Activated naive CD4-positive, alpha-beta T cell treated with anti-CD3 and anti-CD28 coated beads for 36 hours (primary cell): ENCODE measurements at regions not wholly inside any gene's neighbourhood (a gene's known extent, or its start where the extent isn't known, plus 50 kb on each side); places are given as distances from the start of the nearest gene placed in this dataset.
"Not testable (repeated sequence)": the region's sequence is repeated elsewhere in the genome, so short reads cannot be mapped to it uniquely, and the experiment has no call there.

Experiments
- CTCF ChIA-PET: fragments of 350-600 bp; sonication (Branson Sonifier 250); formaldehyde crosslinking; loops from one replicate; lab custom pipeline; 2021; ENCODE audit warnings: antibody characterized with exemption; lab: Charles Lee
- DNase-seq: peaks from one replicate; pipeline ENCODE4 v3.0.0-alpha.2; 2020
- H3K27ac Mint-ChIP-seq: one replicate; pipeline ENCODE4 v1.8.0; 2021; ENCODE audit warnings: mild to moderate bottlenecking, mixed read lengths
- H3K27me3 Mint-ChIP-seq: one replicate; pipeline ENCODE4 v1.8.0; 2021; ENCODE audit warnings: low read depth, mixed read lengths
- H3K36me3 Mint-ChIP-seq: one replicate; pipeline ENCODE4 v1.8.0; 2021; ENCODE audit warnings: low read depth, mixed read lengths
- H3K4me1 Mint-ChIP-seq: one replicate; pipeline ENCODE4 v1.8.0; 2021; ENCODE audit warnings: low read depth, mixed read lengths
- H3K4me3 Mint-ChIP-seq: one replicate; pipeline ENCODE4 v1.8.0; 2021; ENCODE audit warnings: mild to moderate bottlenecking, moderate library complexity, mixed read lengths
- H3K9me3 Mint-ChIP-seq: one replicate; pipeline ENCODE4 v1.8.0; 2021; ENCODE audit warnings: mixed read lengths
- intact Hi-C: fragments of 100-400 bp; cut with micrococcal nuclease; formaldehyde crosslinking; loops from one replicate; pipeline ENCODE4 v1.15.1; 2023

GRCh38 chr12:3416670-3417069 is 74.3 kb upstream of the PRMT8 start:
- intact Hi-C loops: no loop called here
- Mint-ChIP-seq H3K36me3 (no peaks in the 10 kb centered on the region), H3K9me3 (no peaks in the 10 kb centered on the region), H3K4me3 (no peak overlapping the region), H3K4me1 (no peaks in the 10 kb centered on the region), H3K27me3 (peaks cover 6% of the 10 kb centered on the region), H3K27ac (no peak overlapping the region)
- CTCF ChIA-PET: no interaction called here
- DNase-seq: no peak

GRCh38 chr12:3417113-3417512 is 73.9 kb upstream of the PRMT8 start:
- Mint-ChIP-seq H3K27me3 (peaks cover 6% of the 10 kb centered on the region), H3K9me3 (no peaks in the 10 kb centered on the region), H3K4me3 (no peak overlapping the region), H3K36me3 (no peaks in the 10 kb centered on the region), H3K27ac (no peak overlapping the region), H3K4me1 (no peaks in the 10 kb centered on the region)
- intact Hi-C loops: no loop called here
- DNase-seq: no peak
- CTCF ChIA-PET: no interaction called here

GRCh38 chr12:3417937-3418462 is 73.0 kb upstream of the PRMT8 start:
- H3K27me3 Mint-ChIP-seq: peaks cover 5% of the 10 kb centered on the region
- intact Hi-C loops: no loop called here
- no peak for DNase-seq
- H3K9me3 Mint-ChIP-seq: no peaks in the 10 kb centered on the region
- CTCF ChIA-PET: interaction anchor here (1.0 kb wide), 1 partner anchor 118 kb away, joined by 3 read pairs; no protein-coding TSS in a partner anchor
- H3K4me3 Mint-ChIP-seq: no peak overlapping the region
- H3K36me3 Mint-ChIP-seq: no peaks in the 10 kb centered on the region
- no peaks in the 10 kb centered on the region for H3K4me1 Mint-ChIP-seq
- no peak overlapping the region for H3K27ac Mint-ChIP-seq

- Mint-ChIP-seq H3K27me3 (no peaks in the 10 kb centered on the region), H3K36me3 (no peaks in the 10 kb centered on the region), H3K4me1 (no peaks in the 10 kb centered on the region), H3K4me3 (no peak overlapping the region), H3K9me3 (no peaks in the 10 kb centered on the region), H3K27ac (no peak overlapping the region)
- intact Hi-C loops: no loop called here
- DNase-seq: no peak
- CTCF ChIA-PET: interaction anchor here (1.0 kb wide), 1 partner anchor 118 kb away, joined by 3 read pairs; no protein-coding TSS in a partner anchor
Measured at GRCh38 chr12:3418609-3419390, 72.2 kb upstream of the PRMT8 start.

- CTCF ChIA-PET: no interaction called here
- H3K27ac Mint-ChIP-seq: no peak overlapping the region
- DNase-seq: no peak
- H3K27me3 Mint-ChIP-seq: no peaks in the 10 kb centered on the region
- intact Hi-C loops: no loop called here
- no peaks in the 10 kb centered on the region for H3K36me3 Mint-ChIP-seq
- no peak overlapping the region for H3K4me3 Mint-ChIP-seq
- no peaks in the 10 kb centered on the region for H3K4me1 Mint-ChIP-seq
- no peaks in the 10 kb centered on the region for H3K9me3 Mint-ChIP-seq
Measured at GRCh38 chr12:3419558-3419957, 71.4 kb upstream of the PRMT8 start.

GRCh38 chr12:3420693-3421092 is 70.3 kb upstream of the PRMT8 start:
- Mint-ChIP-seq H3K27me3 (no peaks in the 10 kb centered on the region), H3K4me1 (no peaks in the 10 kb centered on the region), H3K36me3 (no peaks in the 10 kb centered on the region), H3K4me3 (no peak overlapping the region), H3K9me3 (no peaks in the 10 kb centered on the region), H3K27ac (no peak overlapping the region)
- no peak for DNase-seq
- intact Hi-C loops: no loop called here
- CTCF ChIA-PET: interaction anchor here (0.7 kb wide), 1 partner anchor 121 kb away, joined by 3 read pairs; no protein-coding TSS in a partner anchor

GRCh38 chr12:3421191-3421978 is 69.6 kb upstream of the PRMT8 start:
- H3K4me3 Mint-ChIP-seq: no peak overlapping the region
- no peaks in the 10 kb centered on the region for H3K36me3 Mint-ChIP-seq
- no peaks in the 10 kb centered on the region for H3K4me1 Mint-ChIP-seq
- no peaks in the 10 kb centered on the region for H3K9me3 Mint-ChIP-seq
- CTCF ChIA-PET: no interaction called here
- no peaks in the 10 kb centered on the region for H3K27me3 Mint-ChIP-seq
- DNase-seq: no peak
- H3K27ac Mint-ChIP-seq: no peak overlapping the region
- intact Hi-C loops: no loop called here

- H3K27me3 Mint-ChIP-seq, H3K27ac Mint-ChIP-seq, H3K4me3 Mint-ChIP-seq, H3K36me3 Mint-ChIP-seq, H3K9me3 Mint-ChIP-seq, DNase-seq, H3K4me1 Mint-ChIP-seq, intact Hi-C loops: not testable (repeated sequence)
- CTCF ChIA-PET: interaction anchor here (0.8 to 1.5 kb wide), 2 partner anchors 53 to 126 kb away, joined by 3 read pairs; no protein-coding TSS in a partner anchor
Measured at GRCh38 chr12:3424796-3425195, 66.2 kb upstream of the PRMT8 start.

GRCh38 chr12:3427956-3428355 is 63.0 kb upstream of the PRMT8 start:
- DNase-seq: no peak
- Mint-ChIP-seq H3K9me3 (peaks cover 5% of the 10 kb centered on the region), H3K4me1 (peaks cover 14% of the 10 kb centered on the region), H3K27ac (no peak overlapping the region), H3K27me3 (peaks cover 2% of the 10 kb centered on the region), H3K4me3 (no peak overlapping the region), H3K36me3 (peaks cover 2% of the 10 kb centered on the region)
- intact Hi-C loops: no loop called here
- CTCF ChIA-PET: no interaction called here

- intact Hi-C loops: no loop called here
- CTCF ChIA-PET: no interaction called here
Measured at GRCh38 chr12:3428631-3429030, 62.4 kb upstream of the PRMT8 start.

GRCh38 chr12:3429523-3429922 is 61.5 kb upstream of the PRMT8 start:
- peaks cover 17% of the 10 kb centered on the region for H3K4me1 Mint-ChIP-seq
- H3K4me3 Mint-ChIP-seq, CTCF ChIA-PET, intact Hi-C loops, H3K27ac Mint-ChIP-seq, H3K27me3 Mint-ChIP-seq, H3K36me3 Mint-ChIP-seq, H3K9me3 Mint-ChIP-seq, DNase-seq: not testable (repeated sequence)

More at GRCh38 chr12:3428631-3429030, 62.4 kb upstream of the PRMT8 start:
- peaks cover 17% of the 10 kb centered on the region for H3K4me1 Mint-ChIP-seq
- no peak for DNase-seq
- peaks cover 2% of the 10 kb centered on the region for H3K27me3 Mint-ChIP-seq
- no peak overlapping the region for H3K4me3 Mint-ChIP-seq
- peaks cover 5% of the 10 kb centered on the region for H3K9me3 Mint-ChIP-seq
- peaks cover 2% of the 10 kb centered on the region for H3K36me3 Mint-ChIP-seq
- H3K27ac Mint-ChIP-seq: no peak overlapping the region

GRCh38 chr12:3431686-3432085 is 59.3 kb upstream of the PRMT8 start:
- H3K27ac Mint-ChIP-seq: no peak overlapping the region
- peaks cover 17% of the 10 kb centered on the region for H3K4me1 Mint-ChIP-seq
- peaks cover 2% of the 10 kb centered on the region for H3K27me3 Mint-ChIP-seq
- H3K4me3 Mint-ChIP-seq: no peak overlapping the region
- CTCF ChIA-PET: interaction anchor here (1.4 kb wide), 1 partner anchor 131 kb away, joined by 3 read pairs; no protein-coding TSS in a partner anchor
- H3K36me3 Mint-ChIP-seq: peaks cover 2% of the 10 kb centered on the region
- peaks cover 5% of the 10 kb centered on the region for H3K9me3 Mint-ChIP-seq
- no peak for DNase-seq
- intact Hi-C loops: no loop called here
